Fibroblast of pulmonary artery (primary cell): ENCODE measurements at regions not wholly inside any gene's neighbourhood (a gene's known extent, or its start where the extent isn't known, plus 50 kb on each side); places are given as distances from the start of the nearest gene placed in this dataset.

Experiments used
- DNase-seq: peaks from one replicate; pipeline ENCODE4 v3.0.0-alpha.2; 2010; ENCODE audit warnings: low read depth
- H3K4me3 ChIP-seq: replicated peaks from 2 replicates; pipeline ENCODE4 v1.5.1; 2011; ENCODE audit warnings: low read depth, mild to moderate bottlenecking, control low read depth, low read length, moderate library complexity
- CTCF ChIP-seq: IDR thresholded peaks from 2 replicates; pipeline ENCODE4 v1.5.1; 2011; ENCODE audit warnings: mild to moderate bottlenecking, control low read depth, low read length, inconsistent platforms; ENCODE audit errors: missing control alignments

GRCh38 chr5:167752936-167753335 is 538.5 kb upstream of the WWC1 start:
- H3K4me3 ChIP-seq: no peak overlapping the region
- TF ChIP-seq CTCF: no peak
- no peak for DNase-seq

- DNase-seq: no peak
- H3K4me3 ChIP-seq: no peak overlapping the region
- no peak for TF ChIP-seq CTCF
Measured at GRCh38 chr5:167753725-167754490, 537.5 kb upstream of the WWC1 start.

GRCh38 chr5:167754501-167755021 is 536.9 kb upstream of the WWC1 start:
- no peak for TF ChIP-seq CTCF
- no peak for DNase-seq
- no peak overlapping the region for H3K4me3 ChIP-seq

GRCh38 chr5:167755420-167755819 is 536.0 kb upstream of the WWC1 start:
- TF ChIP-seq CTCF: no peak
- DNase-seq: no peak
- no peak overlapping the region for H3K4me3 ChIP-seq

GRCh38 chr5:167759057-167759821 is 532.2 kb upstream of the WWC1 start:
- peak; percentile 60 for DNase-seq
- TF ChIP-seq CTCF: no peak
- no peak overlapping the region for H3K4me3 ChIP-seq

GRCh38 chr5:167763772-167764171 is 527.7 kb upstream of the WWC1 start:
- peak; percentile 59 for DNase-seq
- no peak for TF ChIP-seq CTCF
- no peak overlapping the region for H3K4me3 ChIP-seq
